Keratinocyte (primary cell): ENCODE measurements at regions not wholly inside any gene's neighbourhood (a gene's known extent, or its start where the extent isn't known, plus 50 kb on each side); places are given as distances from the start of the nearest gene placed in this dataset.

Experiments
- DNase-seq: peaks from one replicate; pipeline ENCODE4 v3.0.0-alpha.2; 2011; ENCODE audit warnings: low read depth, missing footprints, low spot score
- FAIRE-seq: peaks from 2 replicates; lab custom pipeline; 2011; peaks lifted over from hg19 to GRCh38; lab: Jason Lieb, UNC
- H2AFZ ChIP-seq: 2 replicates; pipeline ENCODE4 v1.6.0; 2012; ENCODE audit warnings: low read length, control low read depth, inconsistent platforms; ENCODE audit not compliant: control insufficient read depth
- H3K27ac ChIP-seq: 2 replicates; pipeline ENCODE4 v1.5.1; 2011; ENCODE audit warnings: low read length; ENCODE audit not compliant: control insufficient read depth, insufficient read depth
- H3K27me3 ChIP-seq: 3 replicates; pipeline ENCODE4 v1.6.0; 2011; ENCODE audit warnings: low read length; ENCODE audit not compliant: control insufficient read depth, insufficient read depth; ENCODE audit errors: extremely low read depth
- H3K36me3 ChIP-seq, 2 experiments: 2 replicates in 1 of 2; 3 replicates in 1 of 2; pipeline ENCODE4 v1.5.1; 2011; ENCODE audit warnings: low read length in 2 of 2, mild to moderate bottlenecking in 1 of 2; ENCODE audit not compliant: control insufficient read depth in 2 of 2, insufficient read depth in 2 of 2; ENCODE audit errors: extremely low read depth in 1 of 2
- H3K4me1 ChIP-seq: 3 replicates; pipeline ENCODE4 v1.5.1; 2011; ENCODE audit warnings: low read length; ENCODE audit not compliant: control insufficient read depth, insufficient read depth; ENCODE audit errors: extremely low read depth
- H3K4me2 ChIP-seq: 3 replicates; pipeline ENCODE4 v1.6.0; 2011; ENCODE audit warnings: low read depth, low read length; ENCODE audit not compliant: control insufficient read depth, insufficient read depth; ENCODE audit errors: extremely low read depth
- H3K4me3 ChIP-seq, 3 experiments: fragments of 200-600 bp in 1 of 3; sonication (generic) in 1 of 3; 2 replicates in 2 of 3; 3 replicates in 1 of 3; pipeline ENCODE4 v1.5.1; 2011 to 2016; ENCODE audit warnings: low read length in 3 of 3, mild to moderate bottlenecking in 3 of 3, control low read depth in 2 of 3, inconsistent platforms in 1 of 3, low read depth in 1 of 3, mixed read lengths in 1 of 3, mixed run types in 1 of 3, moderate library complexity in 1 of 3; ENCODE audit not compliant: control insufficient read depth in 2 of 3, insufficient read depth in 2 of 3; ENCODE audit errors: extremely low read depth in 1 of 3
- H3K79me2 ChIP-seq: 2 replicates; pipeline ENCODE4 v1.6.0; 2012; ENCODE audit warnings: low read length; ENCODE audit not compliant: control insufficient read depth, insufficient read depth
- H3K9ac ChIP-seq: 3 replicates; pipeline ENCODE4 v1.6.0; 2011; ENCODE audit warnings: low read length; ENCODE audit not compliant: control insufficient read depth, insufficient read depth; ENCODE audit errors: extremely low read depth
- H3K9me1 ChIP-seq: 3 replicates; pipeline ENCODE4 v1.6.0; 2011; ENCODE audit warnings: low read length; ENCODE audit not compliant: control insufficient read depth, insufficient read depth; ENCODE audit errors: extremely low read depth
- H3K9me3 ChIP-seq: 2 replicates; pipeline ENCODE4 v1.5.1; 2012; ENCODE audit warnings: low read depth, low read length; ENCODE audit not compliant: control insufficient read depth
- H4K20me1 ChIP-seq: 3 replicates; pipeline ENCODE4 v1.6.0; 2011; ENCODE audit warnings: low read length; ENCODE audit not compliant: control insufficient read depth, insufficient read depth; ENCODE audit errors: extremely low read depth
- EZH2 ChIP-seq: IDR thresholded peaks from one replicate; pipeline ENCODE4 v1.6.1; 2012; ENCODE audit warnings: inconsistent platforms, mild to moderate bottlenecking, low read length, moderate library complexity
- dilution Hi-C: fragments of 300-500 bp; cut with MboI; formaldehyde crosslinking; loops from one replicate; pipeline ENCODE4 v1.7.0; 2020; ENCODE audit warnings: low sequenced_read_pairs; ENCODE audit not compliant: extremely low pct_ligation_motif_present
- TF ChIP-seq, protein P1 (sequence below), 3 experiments: IDR thresholded peaks in 1 of 3; conservative IDR thresholded peaks in 1 of 3; optimal IDR thresholded peaks in 1 of 3; 2 replicates in 2 of 3; 3 replicates in 1 of 3; pipeline versions ENCODE3 to v1.5.1; 2011; ENCODE audit warnings: low read length in 3 of 3, mild to moderate bottlenecking in 3 of 3, moderate library complexity in 2 of 3, control low read depth in 1 of 3, inconsistent platforms in 1 of 3; ENCODE audit not compliant: insufficient read depth in 2 of 3; ENCODE audit errors: extremely low read depth in 1 of 3

- no peak for FAIRE-seq
- no peaks in the 10 kb centered on the region for H3K4me1 ChIP-seq
- no peak overlapping the region for H2AFZ ChIP-seq
- H3K4me3 ChIP-seq = no peak overlapping the region
- DNase-seq = no peak
- no peaks in the 10 kb centered on the region for H3K79me2 ChIP-seq
- H3K9me1 ChIP-seq = no peaks in the 10 kb centered on the region
- H3K9me3 ChIP-seq = no peaks in the 10 kb centered on the region
- no peaks in the 10 kb centered on the region for H3K36me3 ChIP-seq
- no peak overlapping the region for H3K9ac ChIP-seq
- TF ChIP-seq EZH2 = no peak
- TF ChIP-seq, protein P1, sequence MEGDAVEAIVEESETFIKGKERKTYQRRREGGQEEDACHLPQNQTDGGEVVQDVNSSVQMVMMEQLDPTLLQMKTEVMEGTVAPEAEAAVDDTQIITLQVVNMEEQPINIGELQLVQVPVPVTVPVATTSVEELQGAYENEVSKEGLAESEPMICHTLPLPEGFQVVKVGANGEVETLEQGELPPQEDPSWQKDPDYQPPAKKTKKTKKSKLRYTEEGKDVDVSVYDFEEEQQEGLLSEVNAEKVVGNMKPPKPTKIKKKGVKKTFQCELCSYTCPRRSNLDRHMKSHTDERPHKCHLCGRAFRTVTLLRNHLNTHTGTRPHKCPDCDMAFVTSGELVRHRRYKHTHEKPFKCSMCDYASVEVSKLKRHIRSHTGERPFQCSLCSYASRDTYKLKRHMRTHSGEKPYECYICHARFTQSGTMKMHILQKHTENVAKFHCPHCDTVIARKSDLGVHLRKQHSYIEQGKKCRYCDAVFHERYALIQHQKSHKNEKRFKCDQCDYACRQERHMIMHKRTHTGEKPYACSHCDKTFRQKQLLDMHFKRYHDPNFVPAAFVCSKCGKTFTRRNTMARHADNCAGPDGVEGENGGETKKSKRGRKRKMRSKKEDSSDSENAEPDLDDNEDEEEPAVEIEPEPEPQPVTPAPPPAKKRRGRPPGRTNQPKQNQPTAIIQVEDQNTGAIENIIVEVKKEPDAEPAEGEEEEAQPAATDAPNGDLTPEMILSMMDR (optimal IDR thresholded peaks at IDR 0.05 in 1 of 3, IDR thresholded peaks at IDR 0.05 in 1 of 3, conservative IDR thresholded peaks at IDR 0.05 in 1 of 3; ENCODE audit: extremely low read depth in 1 of 3, insufficient read depth in 2 of 3, low read length in 3 of 3) = no peak
- H3K4me2 ChIP-seq = no peak overlapping the region
- no peak overlapping the region for H3K27ac ChIP-seq
- H3K27me3 ChIP-seq = no peaks in the 10 kb centered on the region
- no peaks in the 10 kb centered on the region for H4K20me1 ChIP-seq
- dilution Hi-C loops = no loop called here
Observed at GRCh38 chr22:23392420-23393121, 187.5 kb downstream of the IGLL1 start.

DNA sequence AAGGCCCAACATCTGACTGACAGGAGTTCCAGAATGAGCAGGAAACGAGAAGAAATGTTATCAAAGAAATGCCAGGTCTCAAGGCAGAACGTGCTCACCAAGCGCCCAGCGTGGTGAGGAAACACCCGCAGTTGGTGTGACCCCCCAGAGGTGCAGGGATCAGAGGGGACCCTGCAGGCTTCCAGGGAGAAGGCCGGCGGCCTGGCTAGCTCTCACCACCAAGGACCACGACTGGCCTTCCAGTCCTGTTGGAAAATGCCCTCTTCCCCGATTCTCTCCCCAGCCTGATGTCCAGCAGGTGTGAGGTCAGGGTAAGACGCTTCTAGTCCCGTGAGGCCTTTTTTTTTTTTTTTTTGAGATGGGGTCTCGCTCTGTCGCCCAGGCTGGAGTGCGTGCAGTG, 189.1 kb downstream of the IGLL1 start:
- no peaks in the 10 kb centered on the region for H3K27me3 ChIP-seq
- H3K36me3 ChIP-seq = no peaks in the 10 kb centered on the region
- H3K9me3 ChIP-seq = no peaks in the 10 kb centered on the region
- peaks cover 3% of the 10 kb centered on the region for H4K20me1 ChIP-seq
- no peaks in the 10 kb centered on the region for H3K9me1 ChIP-seq
- dilution Hi-C loops = no loop called here
- DNase-seq (no peak), FAIRE-seq (no peak)
- no peak overlapping the region for H2AFZ ChIP-seq
- no peaks in the 10 kb centered on the region for H3K79me2 ChIP-seq
- no peak overlapping the region for H3K4me2 ChIP-seq
- no peak overlapping the region for H3K9ac ChIP-seq
- no peak overlapping the region for H3K27ac ChIP-seq
- no peak overlapping the region for H3K4me3 ChIP-seq
- no peaks in the 10 kb centered on the region for H3K4me1 ChIP-seq
- TF ChIP-seq, protein P1 (optimal IDR thresholded peaks at IDR 0.05 in 1 of 3, IDR thresholded peaks at IDR 0.05 in 1 of 3, conservative IDR thresholded peaks at IDR 0.05 in 1 of 3; ENCODE audit: extremely low read depth in 1 of 3, insufficient read depth in 2 of 3, low read length in 3 of 3) = no peak
- no peak for TF ChIP-seq EZH2
